Astrocyte (in vitro differentiated cells and primary cell): ENCODE measurements at regions not wholly inside any gene's neighbourhood (a gene's known extent, or its start where the extent isn't known, plus 50 kb on each side); places are given as distances from the start of the nearest gene placed in this dataset.

Experiments
- CTCF ChIP-seq: IDR thresholded peaks from 2 replicates; pipeline ENCODE4 v1.5.1; 2011; ENCODE audit warnings: low read depth, mild to moderate bottlenecking, inconsistent platforms, low read length, moderate library complexity; ENCODE audit not compliant: insufficient read depth
- EZH2 ChIP-seq: IDR thresholded peaks from 2 replicates; pipeline ENCODE4 v1.6.1; 2012; ENCODE audit warnings: mild to moderate bottlenecking, low read length, inconsistent platforms; ENCODE audit not compliant: insufficient read depth

DNA sequence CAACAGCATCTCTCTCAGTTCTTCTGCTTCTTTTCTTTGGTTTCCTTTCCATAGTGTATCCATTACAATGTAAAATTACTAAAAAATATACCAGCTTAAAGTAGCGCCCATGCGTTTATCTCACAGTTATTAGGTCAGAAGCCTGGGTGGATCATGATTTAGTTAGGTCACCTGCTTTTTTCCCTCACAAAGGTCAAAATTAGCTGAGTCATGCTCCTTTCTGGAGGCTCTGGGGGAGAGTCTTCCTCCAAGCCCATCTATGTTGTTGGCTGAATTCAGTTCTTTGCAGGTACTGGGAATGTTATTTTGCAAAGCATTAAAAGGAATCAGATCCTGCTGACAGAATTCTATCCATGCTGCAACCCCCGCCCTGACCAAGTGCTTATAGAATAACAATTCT is 101.6 kb upstream of the TMEM132C start:
- TF ChIP-seq EZH2, result no peak
- TF ChIP-seq CTCF, result no peak
